T-helper 2 cell (primary cell): ENCODE measurements at regions not wholly inside any gene's neighbourhood (a gene's known extent, or its start where the extent isn't known, plus 50 kb on each side); places are given as distances from the start of the nearest gene placed in this dataset.
"Not testable (repeated sequence)": the region's sequence is repeated elsewhere in the genome, so short reads cannot be mapped to it uniquely, and the experiment has no call there.

Experiments used
- DNase-seq, 5 experiments: peaks; one replicate each; pipeline versions ENCODE4 v3.0.0 to v3.0.0-alpha.2; 2012 to 2022

GRCh38 chrY:7310482-7311269, 399.1 kb upstream of the AMELY start:
- peak in 4 of 5 experiments; percentile 14 to 87 (median 50) for DNase-seq

GRCh38 chrY:7308816-7309215, 397.3 kb upstream of the AMELY start:
- no peak for DNase-seq

GRCh38 chrY:7302306-7302705, 390.8 kb upstream of the AMELY start:
- DNase-seq, result no peak

- DNase-seq, result peak in 1 of 5 experiments; percentile 88
Observed at GRCh38 chrY:7299960-7300359, 388.4 kb upstream of the AMELY start.

GRCh38 chrY:7292113-7292512, 380.6 kb upstream of the AMELY start:
- DNase-seq, result no peak

- peak in 1 of 5 experiments; percentile 64 for DNase-seq
Observed at GRCh38 chrY:7289889-7290833, 378.6 kb upstream of the AMELY start.

GRCh38 chrY:7288611-7289010, 377.1 kb upstream of the AMELY start:
- no peak for DNase-seq

GRCh38 chrY:7287963-7288362, 376.4 kb upstream of the AMELY start:
- not testable (repeated sequence) for DNase-seq

- no peak for DNase-seq
Observed at GRCh38 chrY:7285388-7285787, 373.8 kb upstream of the AMELY start.

- peak in 1 of 5 experiments; percentile 57 for DNase-seq
Observed at GRCh38 chrY:7283001-7283400, 371.4 kb upstream of the AMELY start.

- peak in 1 of 5 experiments; percentile 74 for DNase-seq
Observed at GRCh38 chrY:7280151-7280740, 368.7 kb upstream of the AMELY start.

GRCh38 chrY:7275751-7276150, 364.2 kb upstream of the AMELY start:
- peak in 1 of 5 experiments; percentile 45 for DNase-seq

GRCh38 chrY:7275014-7275413, 363.5 kb upstream of the AMELY start:
- DNase-seq, result no peak

- no peak for DNase-seq
Observed at GRCh38 chrY:7274369-7274913, 362.9 kb upstream of the AMELY start.

- DNase-seq, result peak in 4 of 5 experiments; percentile 70 to 96 (median 78)
Observed at GRCh38 chrY:7273587-7274203, 362.1 kb upstream of the AMELY start.

GRCh38 chrY:7272556-7273195, 361.1 kb upstream of the AMELY start:
- peak in 3 of 5 experiments; percentile 30 to 74 (median 50) for DNase-seq

- DNase-seq, result peak in 1 of 5 experiments; percentile 24
Observed at GRCh38 chrY:7263773-7264172, 352.2 kb upstream of the AMELY start.

GRCh38 chrY:7262531-7262930, 351.0 kb upstream of the AMELY start:
- no peak for DNase-seq

- no peak for DNase-seq
Observed at GRCh38 chrY:7261254-7261653, 349.7 kb upstream of the AMELY start.

GRCh38 chrY:7240101-7240500, 328.5 kb upstream of the AMELY start:
- DNase-seq, result peak in 4 of 5 experiments; percentile 4 to 98 (median 28)

- no peak for DNase-seq
Observed at GRCh38 chrY:7211971-7212370, 300.4 kb upstream of the AMELY start.

GRCh38 chrY:7204456-7204855, 292.9 kb upstream of the AMELY start:
- DNase-seq, result no peak
